ENCODE measurements at regions not wholly inside any gene's neighbourhood (a gene's known extent, or its start where the extent isn't known, plus 50 kb on each side); places are given as distances from the start of the nearest gene placed in this dataset.

- TF ChIP-seq CTCF (tag by site-specific recombination; IDR thresholded peaks at IDR 0.05) (no peak), ZNF114 (tag by site-specific recombination; IDR thresholded peaks at IDR 0.05) (no peak), REST (tag by site-specific recombination; IDR thresholded peaks at IDR 0.05) (no peak), ZNF521 (tag by site-specific recombination; IDR thresholded peaks at IDR 0.05) (no peak), TSHZ1 (tag by site-specific recombination; IDR thresholded peaks at IDR 0.05; ENCODE audit: borderline replicate concordance) (no peak), ZNF341 (tag by site-specific recombination; IDR thresholded peaks at IDR 0.05; ENCODE audit: low read depth) (no peak), ZNF580 (tag by site-specific recombination; IDR thresholded peaks at IDR 0.05) (no peak), ZNF362 (tag by site-specific recombination; IDR thresholded peaks at IDR 0.05) (no peak), ZNF449 (tag by site-specific recombination; IDR thresholded peaks at IDR 0.05) (no peak), HOXA7 (CRISPR knock-in tag; IDR thresholded peaks at IDR 0.05; ENCODE audit: borderline replicate concordance) (no peak), ZNF548 (tag by site-specific recombination; IDR thresholded peaks at IDR 0.05) (no peak), ZBTB1 (tag by site-specific recombination; IDR thresholded peaks at IDR 0.05) (no peak)
These were observed 160.6 kb downstream of the IBTK start for GRCh38 chr6:82086944-82087343.

Measured in HEK293 (cell line).